ENCODE measurements at regions not wholly inside any gene's neighbourhood (a gene's known extent, or its start where the extent isn't known, plus 50 kb on each side); places are given as distances from the start of the nearest gene placed in this dataset.

DNA sequence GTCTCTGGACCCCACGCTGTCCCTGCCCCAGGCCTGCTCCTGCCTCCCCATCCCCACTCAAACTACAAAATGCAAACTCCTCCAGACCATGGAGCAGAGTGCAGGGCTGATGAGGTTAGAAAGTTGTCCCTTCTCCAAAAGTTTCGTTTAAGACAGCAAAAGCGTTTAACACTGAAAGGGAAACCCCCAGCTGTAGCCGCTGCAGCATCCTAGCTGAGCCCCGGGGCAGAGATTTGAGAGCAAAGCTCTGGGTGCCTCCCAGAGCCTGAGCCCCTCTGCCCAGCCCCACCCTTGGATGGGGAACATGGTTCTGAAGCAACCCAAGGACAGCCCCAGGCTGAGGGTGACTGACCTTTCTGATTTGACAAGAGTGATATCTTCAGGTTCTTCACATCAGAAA is 52.8 kb upstream of the ENO4 start:
- Histone ChIP-seq H3K18ac (ENCODE audit: low read depth, low read length) (no peak overlapping the region), H4K20me1 (ENCODE audit: insufficient read depth, low read length) (no peaks in the 10 kb centered on the region)
- CTCF ChIA-PET = interaction anchor here (0.6 to 2.6 kb wide), 12 partner anchors 9 to 524 kb away, joined by 3 to 28 read pairs (median 4); no protein-coding TSS in a partner anchor

More for the DNA sequence above, 52.8 kb upstream of the ENO4 start:
- no peak overlapping the region for H4K8ac ChIP-seq (ENCODE audit: low read depth in 2 of 2, low read length in 2 of 2)
- H3K79me1 ChIP-seq (ENCODE audit: low read depth in 1 of 2, low read length in 2 of 2) = no peaks in the 10 kb centered on the region
- intact Hi-C loops (cut with micrococcal nuclease) (no loop called here), dilution Hi-C loops (cut with HindIII; ENCODE audit: low sequenced_read_pairs, unreplicated experiment) (loop anchor here (25.0 kb wide), 1 partner anchor 109 kb away; no protein-coding TSS in a partner anchor), in situ Hi-C loops (cut with MboI; ENCODE audit: low sequenced_read_pairs) (no loop called here)
- no peak overlapping the region for H3K9ac ChIP-seq (ENCODE audit: low read depth, low read length)
- no peak overlapping the region for H2AK9ac ChIP-seq (replicated peaks; ENCODE audit: low read depth, low read length, poor library complexity)
- POLR2A ChIA-PET (ENCODE audit: unreplicated experiment) = no interaction called here
- no peak for ATAC-seq (ENCODE audit: low read depth)
- no TSS peak for BruUV-seq (replicated peaks)
- H3K4me2 ChIP-seq (ENCODE audit: low read depth, low read length) = no peak overlapping the region
- H3K56ac ChIP-seq (ENCODE audit: extremely low read depth, insufficient read depth, low read length) = no peak overlapping the region
- H2BK15ac ChIP-seq (ENCODE audit: low read depth, low read length) = no peak overlapping the region
- no peak overlapping the region for H3K4me3 ChIP-seq (ENCODE audit: insufficient read depth, low read depth, low read length)
- H3K9me3 ChIP-seq (ENCODE audit: control insufficient read depth, insufficient read depth, low read length) = no peaks in the 10 kb centered on the region
- H3K9me1 ChIP-seq (ENCODE audit: insufficient read depth, low read length) = no peaks in the 10 kb centered on the region
- H2AFZ ChIP-seq (replicated peaks; ENCODE audit: low read length, poor library complexity) = no peak overlapping the region
- no peak overlapping the region for H3K23ac ChIP-seq (ENCODE audit: low read depth, low read length)
- no peak overlapping the region for H4K5ac ChIP-seq (ENCODE audit: low read depth, low read length)
- H3K14ac ChIP-seq (replicated peaks; ENCODE audit: low read depth, low read length) = no peak overlapping the region
- H2BK120ac ChIP-seq (ENCODE audit: low read depth, low read length) = no peak overlapping the region
- H3K36me3 ChIP-seq (ENCODE audit: control insufficient read depth, insufficient read depth, low read length) = no peaks in the 10 kb centered on the region
- WGBS, 2 experiments (ENCODE audit: extremely low coverage in 2 of 2, insufficient read length in 1 of 2) = 73% methylated on average over 3 of the region's 5 CpGs; no CpG with 5 or more reads in 1 of the 2 experiments
- no peak for DNase-seq
- H3K27ac ChIP-seq (ENCODE audit: insufficient read depth, low read length) = no peak overlapping the region
- H3K4ac ChIP-seq (ENCODE audit: low read depth, low read length) = no peak overlapping the region
- H2BK5ac ChIP-seq (ENCODE audit: low read depth, low read length, poor library complexity, severe bottlenecking) = no peak overlapping the region
- H3K4me1 ChIP-seq (ENCODE audit: control insufficient read depth, insufficient read depth, low read length) = no peaks in the 10 kb centered on the region
- H4K91ac ChIP-seq (ENCODE audit: insufficient read depth, low read depth, low read length) = no peak overlapping the region
- H2BK20ac ChIP-seq (ENCODE audit: low read depth, low read length) = no peak overlapping the region
- TF ChIP-seq MAZ (IDR thresholded peaks at IDR 0.05; ENCODE audit: borderline replicate concordance, low read depth, low read length) (no peak), FOS (IDR thresholded peaks at IDR 0.05; ENCODE audit: low read depth, low read length) (no peak), RAD21 (IDR thresholded peaks at IDR 0.05; ENCODE audit: low read length) (no peak), SMC3 (IDR thresholded peaks at IDR 0.05; ENCODE audit: low read depth, low read length) (no peak)
- H3K27me3 ChIP-seq (ENCODE audit: control insufficient read depth, insufficient read depth, low read length) = peaks cover 9% of the 10 kb centered on the region; the same call in 1 of the 2 replicates
- no peak overlapping the region for H2AK5ac ChIP-seq (ENCODE audit: low read depth, low read length)

Measured in IMR-90 (cell line).